GM21717 (cell line): ENCODE measurements at regions not wholly inside any gene's neighbourhood (a gene's known extent, or its start where the extent isn't known, plus 50 kb on each side); places are given as distances from the start of the nearest gene placed in this dataset.

Source experiments
- ATAC-seq: cut with Tn5 transposase; IDR thresholded peaks from one replicate; pipeline ENCODE4 v1.9.1; 2021; ENCODE audit warnings: mild to moderate bottlenecking, moderate library complexity; ENCODE audit not compliant: unreplicated experiment

DNA sequence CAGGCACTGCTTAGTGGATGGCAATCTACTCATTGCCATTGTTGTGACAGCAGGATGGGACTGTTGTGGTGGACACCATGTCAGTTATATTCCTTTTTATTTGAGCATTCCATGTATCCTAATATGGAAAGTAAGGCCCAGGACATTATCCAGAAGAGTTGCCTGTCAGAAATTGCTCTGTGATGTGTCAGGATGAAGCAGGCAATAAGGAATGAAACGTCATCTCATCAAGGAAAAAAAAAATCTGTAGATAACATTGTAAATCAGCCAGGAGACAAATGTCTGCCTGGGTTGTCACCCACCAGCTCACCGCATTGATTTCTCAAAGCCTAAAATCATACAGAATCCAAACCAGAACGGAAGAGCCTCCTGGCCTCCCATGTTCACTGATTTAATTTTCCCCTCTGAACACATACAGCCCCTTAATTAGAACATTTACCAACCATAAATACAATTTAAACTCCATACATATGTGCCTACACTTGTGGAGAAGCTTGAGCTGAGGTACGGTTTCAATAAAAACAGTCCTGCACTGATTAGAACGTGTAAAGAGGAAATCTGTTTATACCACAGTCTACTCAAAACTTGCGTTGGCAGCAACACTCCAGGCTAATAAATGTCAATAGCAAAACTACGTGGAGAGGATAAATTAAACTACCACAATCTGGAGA, 73.9 kb downstream of the FOXD1 start:
- no peak for ATAC-seq

DNA sequence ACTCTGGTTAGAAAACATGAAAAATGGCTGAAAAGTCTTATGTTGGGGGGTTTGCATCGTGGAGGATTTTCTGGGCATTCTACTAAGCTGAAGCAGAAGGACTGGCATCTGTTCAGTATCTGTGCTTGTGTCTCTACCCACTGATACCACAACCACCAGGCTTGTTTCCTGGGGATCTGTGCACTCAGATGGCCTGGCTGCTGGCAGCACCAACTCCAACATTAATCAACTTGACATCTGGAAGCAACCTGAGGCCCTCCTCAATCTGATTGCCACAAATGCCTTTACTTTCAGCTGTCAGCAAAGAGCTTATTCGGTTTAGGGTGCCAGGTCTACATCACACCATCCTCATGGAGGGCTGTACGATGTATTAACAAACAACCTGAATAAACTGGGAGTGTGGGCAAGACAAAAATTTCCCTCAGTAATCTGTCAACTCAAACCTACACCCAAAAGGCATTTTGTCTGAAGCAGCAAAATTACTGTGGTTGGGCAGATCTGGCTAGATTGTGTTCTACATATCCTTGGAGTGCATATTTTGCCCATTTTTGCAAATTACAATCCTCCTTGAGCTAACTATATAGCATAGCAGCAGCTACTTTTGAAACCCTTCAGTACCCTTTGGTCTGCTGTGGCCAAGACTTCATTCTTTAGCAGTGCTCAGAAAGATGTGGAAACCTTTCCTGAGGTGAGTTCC, 74.6 kb downstream of the FOXD1 start:
- ATAC-seq, result no peak

DNA sequence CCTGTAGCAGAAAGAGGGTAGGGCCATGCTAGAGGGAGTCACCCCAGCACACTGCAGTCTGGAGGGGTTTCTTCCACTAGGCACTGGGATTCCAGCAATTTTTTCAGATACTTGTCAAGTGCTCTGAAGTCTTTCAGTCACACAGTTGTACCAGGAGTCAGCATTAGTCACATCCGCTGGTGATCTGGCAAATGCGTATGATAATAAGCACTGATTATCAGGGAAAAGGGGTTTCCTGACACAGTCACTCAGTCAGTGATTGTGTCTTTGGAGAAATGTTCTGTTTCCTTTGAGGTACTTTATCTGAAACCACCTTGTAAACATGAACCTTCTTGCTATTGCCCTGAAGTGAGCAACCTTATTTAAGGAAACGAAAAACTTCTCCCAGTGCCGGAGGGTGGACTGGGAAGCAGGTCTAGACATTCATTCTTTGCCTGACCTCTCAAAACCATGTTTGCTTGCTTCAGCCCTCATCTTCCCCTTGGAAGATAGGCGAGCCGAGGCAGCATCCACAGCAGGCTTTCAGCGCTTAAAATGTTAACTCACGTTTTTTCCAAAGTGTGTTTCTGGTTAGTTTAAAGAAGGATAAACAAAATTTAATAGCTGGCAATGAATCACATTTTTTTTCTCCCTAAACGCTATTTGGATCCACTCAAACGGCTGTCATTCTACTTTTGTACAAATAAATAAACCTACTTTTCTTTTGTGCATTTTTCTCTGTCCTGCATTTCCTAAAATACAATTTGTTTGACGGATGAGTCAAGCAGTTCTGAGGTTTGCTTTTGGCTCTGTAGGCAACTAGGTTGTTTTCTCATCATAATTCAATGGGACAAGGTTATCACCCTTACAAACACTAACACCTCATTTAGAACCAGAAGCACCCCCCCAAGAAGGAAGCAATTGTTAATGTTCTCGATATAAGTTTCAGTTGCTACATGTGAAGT, 77.7 kb downstream of the FOXD1 start:
- ATAC-seq, result no peak

DNA sequence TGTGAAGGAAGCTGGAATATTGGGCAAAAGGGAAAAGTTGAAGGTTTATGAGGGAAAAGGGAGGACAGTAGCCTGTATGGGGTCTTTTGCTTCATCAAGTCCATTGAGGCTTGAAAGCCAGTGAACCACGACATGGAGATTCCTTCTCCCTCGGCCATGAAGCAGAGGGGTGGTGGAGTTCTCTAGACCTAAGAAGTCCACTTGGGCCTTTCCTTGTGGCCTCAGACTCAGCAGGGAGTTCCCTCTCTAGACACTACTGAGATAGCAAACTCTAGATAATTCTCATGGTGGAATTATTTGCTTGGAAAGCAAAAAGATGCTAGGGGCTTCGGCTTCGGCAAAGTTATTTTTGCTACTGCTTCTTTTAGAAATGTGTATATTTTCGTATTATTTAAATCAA, 78.5 kb downstream of the FOXD1 start:
- ATAC-seq, result no peak

DNA sequence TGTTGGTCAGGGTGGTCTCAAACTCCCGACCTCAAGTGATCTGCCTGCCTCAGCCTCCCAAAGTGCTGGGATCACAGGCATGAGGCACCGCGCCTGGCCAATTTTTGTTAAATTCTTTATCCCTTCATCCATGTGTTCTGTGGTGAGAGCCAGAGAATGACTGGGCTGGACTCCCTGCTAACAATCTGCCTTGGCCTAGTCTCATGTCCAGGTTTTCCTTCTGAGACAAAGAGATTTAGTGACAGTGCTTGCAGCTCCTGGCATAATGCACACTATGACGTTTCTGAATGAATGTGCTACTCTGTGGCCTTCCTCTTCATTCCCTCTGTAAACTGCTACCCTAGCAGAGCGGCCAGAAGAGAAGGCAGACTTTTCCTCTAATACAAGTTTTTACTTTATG, 79.3 kb downstream of the FOXD1 start:
- ATAC-seq, result no peak

DNA sequence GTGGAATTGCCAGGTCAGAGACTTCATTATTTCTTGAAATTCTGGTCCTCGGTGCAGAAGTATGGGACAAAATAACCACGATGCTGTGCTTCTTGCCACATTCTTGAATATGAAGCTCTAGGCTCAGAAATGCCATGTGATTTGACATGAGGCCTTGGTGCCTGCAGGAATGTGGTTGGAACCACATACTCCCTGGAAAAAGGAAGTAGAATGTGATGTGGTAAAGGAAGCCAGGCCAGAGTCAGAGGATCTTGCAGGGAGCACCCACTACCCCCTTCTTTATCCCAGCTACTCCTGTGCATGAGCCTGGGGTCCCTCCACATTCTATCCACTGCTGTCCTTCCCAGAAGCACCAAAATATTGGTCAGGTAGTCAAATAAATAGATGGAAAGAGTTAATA, 80.9 kb downstream of the FOXD1 start:
- ATAC-seq, result no peak

DNA sequence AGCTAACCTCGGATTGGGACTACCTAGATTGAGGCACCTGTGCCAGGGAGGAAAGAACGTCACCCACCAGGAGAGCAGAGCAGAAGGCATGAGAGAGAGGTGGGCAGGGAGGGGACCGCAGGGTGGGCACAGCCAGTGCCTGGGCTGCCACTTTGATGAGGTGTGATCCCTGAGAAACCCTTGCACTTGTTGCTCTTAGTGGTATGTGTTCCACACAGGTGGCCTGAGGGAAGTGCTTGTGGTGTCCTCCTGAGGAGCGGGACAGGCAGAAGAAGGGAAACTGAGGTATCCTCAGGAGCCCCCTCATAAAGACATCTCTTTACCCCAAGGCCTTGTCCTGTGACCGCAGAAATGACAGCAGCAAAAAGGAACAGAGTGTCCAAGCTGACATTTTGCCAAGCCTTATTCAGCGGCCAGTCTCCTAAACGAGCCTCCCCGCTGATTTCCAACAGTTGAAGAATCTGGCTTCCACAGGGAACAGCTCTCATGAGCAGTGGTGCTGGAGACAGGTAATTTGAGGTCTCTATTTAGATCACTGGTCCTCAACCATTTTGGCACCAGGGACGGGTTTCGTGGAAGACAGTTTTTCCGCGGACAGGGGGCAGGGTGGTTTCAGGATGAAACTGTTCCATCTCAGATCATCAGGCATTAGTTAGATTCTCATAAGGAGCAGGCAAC, 82.4 kb downstream of the FOXD1 start:
- ATAC-seq, result no peak

DNA sequence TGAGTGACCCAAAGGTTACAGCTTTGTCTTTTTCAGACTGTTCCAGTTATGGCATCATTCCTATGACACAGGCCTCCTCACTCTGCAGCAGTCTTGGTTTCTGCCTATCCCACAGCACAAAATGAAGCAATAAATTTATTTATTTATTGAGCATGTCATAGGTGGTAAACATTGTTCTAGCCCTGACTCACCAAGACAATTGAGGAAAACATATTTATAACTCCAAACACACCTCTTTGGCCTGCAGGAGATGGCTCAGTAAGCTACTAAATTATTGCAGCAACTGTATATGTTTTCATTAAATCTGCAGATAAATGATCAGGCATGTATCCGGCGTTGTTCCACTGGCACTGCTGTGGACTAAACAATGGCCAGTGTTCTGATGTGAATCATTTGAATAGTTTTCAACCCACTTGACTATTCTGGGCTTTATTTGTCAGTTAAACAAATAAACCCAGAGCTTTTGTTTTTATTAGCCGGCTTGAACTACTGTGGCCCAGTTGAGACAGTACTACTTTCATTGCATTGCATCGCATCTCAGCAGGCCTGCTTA, 83.2 kb downstream of the FOXD1 start:
- ATAC-seq, result no peak

DNA sequence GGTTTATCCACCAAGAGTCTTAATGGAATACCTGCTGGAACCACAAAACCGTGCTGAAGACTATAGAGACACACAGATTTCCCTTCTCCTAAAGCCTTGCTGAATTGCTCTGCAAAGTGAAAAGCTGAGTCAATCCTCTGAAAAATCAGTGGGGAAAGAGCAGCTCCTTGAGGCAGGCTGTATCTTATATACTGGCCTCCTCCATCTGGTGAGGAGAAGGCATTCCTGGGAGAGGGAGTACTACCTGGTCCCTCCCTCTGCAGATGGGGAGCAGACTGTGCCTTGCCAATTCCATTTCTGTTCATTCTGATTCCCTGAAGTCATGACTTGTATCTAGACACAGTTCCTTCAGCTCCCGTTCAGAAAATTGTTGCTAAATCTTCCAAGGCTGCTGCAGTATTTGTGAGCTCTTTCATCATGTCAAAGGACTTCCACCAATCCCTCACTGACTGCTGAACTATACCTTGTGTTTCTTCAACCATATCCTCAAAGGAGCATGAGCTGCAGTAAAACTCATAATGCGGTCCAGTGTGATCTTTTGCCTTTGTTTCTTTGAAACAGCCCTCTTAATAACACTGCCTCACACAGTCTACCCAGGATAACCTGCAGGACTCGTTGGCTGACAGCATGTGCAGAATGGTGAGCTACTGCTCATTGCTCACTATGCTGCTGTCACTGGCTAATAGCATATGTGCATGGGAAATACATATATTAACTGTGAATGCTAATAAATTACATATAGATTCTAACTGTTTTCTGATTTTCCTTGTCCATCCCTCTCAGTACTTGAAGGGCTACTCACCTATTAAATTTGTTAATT, 84.5 kb downstream of the FOXD1 start:
- ATAC-seq, result no peak

DNA sequence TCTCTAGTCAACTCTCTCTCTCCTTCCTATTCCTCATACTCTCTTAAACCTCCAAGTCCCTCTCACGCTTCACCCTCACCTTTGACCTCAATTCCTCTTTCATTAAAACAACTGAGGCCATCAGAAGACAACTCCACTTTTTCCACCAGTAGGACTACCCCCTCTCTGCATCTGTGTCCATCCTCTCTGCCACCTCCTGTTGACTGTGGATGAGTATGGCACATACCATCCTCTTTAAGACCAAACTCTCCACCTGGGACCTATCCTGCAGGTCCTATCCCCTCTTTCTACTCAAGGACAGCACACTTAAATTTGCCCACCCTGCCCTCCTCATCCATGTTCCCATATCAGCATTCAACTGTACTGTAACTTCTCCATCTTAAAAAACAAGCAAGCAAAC, 89.2 kb downstream of the FOXD1 start:
- no peak for ATAC-seq

DNA sequence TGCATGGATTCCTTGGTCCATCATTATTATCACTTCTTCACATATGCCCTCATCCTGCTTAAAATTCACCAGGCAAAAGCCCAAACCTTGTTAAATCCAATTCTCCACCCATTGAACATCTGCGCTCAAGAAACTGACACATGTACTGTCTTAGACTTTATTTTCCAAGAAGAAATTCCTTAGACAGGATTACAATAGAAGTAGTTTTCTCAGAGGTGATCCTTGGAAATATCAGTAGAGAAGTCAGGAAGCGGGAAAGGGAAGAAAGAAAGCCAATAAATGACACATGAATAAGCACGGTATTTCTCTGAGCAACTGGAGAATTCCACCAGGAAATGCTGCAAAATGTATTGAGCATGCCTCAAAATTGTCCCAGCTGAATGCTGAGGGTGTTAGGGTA, 90.2 kb downstream of the FOXD1 start:
- no peak for ATAC-seq

DNA sequence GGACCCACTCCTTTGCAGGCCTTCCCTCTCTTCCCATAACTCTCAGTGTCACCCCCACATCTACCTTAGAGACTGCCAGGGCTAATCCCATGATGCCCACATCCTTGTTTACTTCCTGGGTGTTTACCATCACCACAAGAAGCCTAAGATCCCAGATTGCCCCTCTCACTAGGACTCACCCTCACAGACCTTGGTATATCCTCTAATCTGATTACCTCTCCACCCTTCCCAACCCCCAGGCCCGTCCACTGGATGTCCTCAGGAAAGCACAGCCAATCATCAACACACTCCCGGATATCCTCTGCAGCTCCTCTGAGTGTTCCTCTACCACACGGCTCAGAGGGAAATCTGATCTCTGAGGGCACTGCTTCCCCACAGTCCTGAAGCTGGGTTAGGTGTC, 91.0 kb downstream of the FOXD1 start:
- no peak for ATAC-seq

DNA sequence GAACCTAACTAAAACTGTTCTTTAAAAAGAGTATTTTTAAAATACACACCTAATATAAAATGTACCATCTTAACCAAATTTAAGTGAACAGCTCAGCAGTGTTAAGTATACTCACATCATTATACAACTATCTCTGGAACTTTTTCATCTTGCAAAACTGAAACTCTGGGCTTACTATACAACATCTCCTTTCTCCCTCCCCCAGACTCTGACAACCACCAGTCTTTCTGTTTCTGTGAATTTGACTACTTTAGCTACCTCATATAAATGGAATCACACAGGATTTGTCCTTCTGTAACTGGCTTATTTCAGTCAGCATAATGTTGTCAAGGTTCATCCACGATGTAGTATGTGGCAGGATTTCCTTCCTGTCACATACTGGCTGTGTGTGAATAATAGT, 93.5 kb downstream of the FOXD1 start:
- no peak for ATAC-seq

DNA sequence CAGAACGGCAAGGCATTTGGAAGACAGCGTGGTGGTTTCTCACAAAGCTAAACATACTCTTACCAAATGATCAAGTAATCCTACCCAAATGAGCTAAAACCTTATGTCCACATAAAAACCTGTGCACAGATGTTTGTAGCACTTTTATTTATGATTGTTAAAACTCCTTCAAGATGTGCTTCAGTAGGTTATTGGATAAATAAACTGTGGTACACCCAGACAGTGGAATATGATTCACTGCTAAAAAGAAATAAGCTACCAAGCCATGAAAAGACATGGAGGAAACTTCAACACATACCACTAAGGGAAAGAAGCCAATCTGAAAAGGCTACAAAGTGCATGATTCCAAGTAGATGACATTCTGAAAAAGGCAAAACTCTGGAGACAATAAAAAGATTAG, 94.2 kb downstream of the FOXD1 start:
- no peak for ATAC-seq

DNA sequence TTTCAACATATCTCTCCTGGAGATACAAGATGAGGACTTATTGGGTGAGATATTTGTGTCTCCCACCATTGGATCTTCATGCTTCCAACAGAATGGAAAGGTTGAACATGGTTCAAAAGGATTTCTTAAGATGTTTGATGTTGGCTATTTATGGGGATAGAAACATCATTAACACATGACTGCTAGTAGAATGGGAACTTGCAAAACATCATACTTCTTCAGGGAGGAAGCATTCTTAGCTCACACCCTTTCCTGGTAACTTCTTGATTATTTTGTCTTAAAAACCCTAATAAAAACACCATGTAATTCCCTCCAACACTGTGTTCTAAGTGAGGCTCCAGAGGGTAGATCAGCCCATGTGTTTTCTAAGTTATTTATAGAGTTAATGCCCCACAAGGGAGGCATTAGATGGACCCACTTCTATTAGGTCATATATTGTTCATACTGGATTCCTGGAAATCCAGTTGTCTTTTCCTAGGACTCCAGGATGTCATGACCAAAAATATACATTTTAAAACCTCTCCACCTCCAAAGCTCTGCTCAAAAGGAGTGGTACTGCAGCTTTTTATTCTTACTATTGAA, 95.8 kb downstream of the FOXD1 start:
- no peak for ATAC-seq

DNA sequence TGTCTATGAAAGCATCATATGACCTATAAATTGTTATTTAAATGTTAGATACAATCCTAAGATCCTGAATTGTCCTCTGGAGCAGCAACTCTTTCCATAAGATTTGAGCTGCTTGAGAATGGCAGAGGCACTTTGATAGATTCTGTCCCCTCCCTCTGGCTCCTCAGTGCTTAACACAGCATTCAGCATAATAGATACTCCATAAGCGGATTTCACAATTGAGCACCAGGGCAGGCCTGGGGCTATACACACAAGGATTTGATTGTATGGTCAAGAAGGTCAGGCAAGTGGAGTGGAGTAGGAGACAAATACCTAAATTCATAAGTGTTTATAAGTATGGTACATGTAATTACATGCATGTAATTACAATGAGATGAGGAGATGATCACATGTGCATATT, 96.3 kb downstream of the FOXD1 start:
- no peak for ATAC-seq

DNA sequence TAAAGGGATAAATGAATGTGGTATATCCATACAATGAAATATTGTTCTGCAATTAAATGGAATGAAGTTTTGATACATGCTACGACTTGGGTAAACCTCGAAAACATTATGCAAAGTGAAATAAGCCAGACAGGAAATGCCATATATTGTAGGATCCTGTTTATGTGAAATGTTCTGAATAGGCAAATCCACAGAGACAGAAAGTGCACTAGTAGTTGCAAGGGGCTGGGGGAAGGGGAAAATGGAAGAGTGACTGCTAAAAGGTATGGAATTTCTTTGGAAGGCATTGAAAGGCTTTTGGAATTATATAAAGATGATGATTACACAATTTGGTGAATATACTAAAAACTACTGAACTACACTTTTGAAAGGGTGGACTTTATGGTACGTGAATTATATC, 97.0 kb downstream of the FOXD1 start:
- ATAC-seq, result no peak

DNA sequence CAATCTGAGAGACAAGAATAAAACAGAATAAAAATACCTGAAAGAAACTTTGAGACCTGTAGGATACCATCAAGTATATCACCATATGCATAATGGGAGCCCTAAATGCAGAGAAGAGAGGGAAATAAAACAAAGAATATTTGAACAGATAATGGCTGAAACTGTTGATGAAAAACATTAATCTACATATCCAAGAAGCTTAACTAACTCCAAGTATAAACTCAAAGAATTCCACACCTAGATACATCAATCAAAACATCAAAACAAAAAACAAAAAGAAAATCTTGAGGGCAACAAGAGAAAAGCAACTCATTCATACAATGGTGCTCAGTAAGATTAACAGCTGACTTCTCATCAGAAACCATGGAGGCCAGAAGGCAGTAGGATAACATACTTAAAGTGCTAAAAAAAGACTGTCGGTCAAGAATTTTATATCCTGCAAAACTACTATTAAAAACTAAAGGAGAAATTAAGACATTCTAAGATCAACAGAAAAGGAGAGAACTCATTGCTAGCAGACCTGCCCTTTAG, 101.6 kb downstream of the FOXD1 start:
- no peak for ATAC-seq

DNA sequence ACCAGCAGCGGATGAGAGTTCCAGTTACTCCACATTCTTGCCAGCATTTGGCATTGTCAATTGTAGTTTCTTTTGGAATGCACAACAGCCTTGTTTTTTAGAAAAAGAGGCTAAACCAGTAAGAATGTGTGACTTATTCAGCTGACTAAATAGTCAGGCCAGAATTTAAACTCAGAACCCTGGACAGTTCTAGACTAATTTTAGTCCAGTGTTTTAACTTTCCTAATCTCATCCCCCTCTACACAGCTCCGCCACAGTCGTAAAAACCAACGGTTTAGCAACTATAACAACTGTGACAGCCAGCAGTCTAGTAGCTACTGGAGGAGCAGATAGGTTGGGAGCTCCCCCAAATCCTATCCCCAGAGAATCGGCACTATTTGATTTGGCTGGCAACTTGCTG, 103.7 kb downstream of the FOXD1 start:
- no peak for ATAC-seq
